Sigmoid colon (tissue), 4 donors: ENCODE measurements at regions not wholly inside any gene's neighbourhood (a gene's known extent, or its start where the extent isn't known, plus 50 kb on each side); places are given as distances from the start of the nearest gene placed in this dataset.

ENCODE experiments used
- CTCF ChIP-seq, 4 experiments: fragments of 450-650 bp in 3 of 4; fragments of 200-600 bp in 1 of 4; IDR thresholded peaks; one replicate each; pipeline ENCODE4 v1.5.1; 2016 to 2019; ENCODE audit warnings: antibody characterized with exemption in 4 of 4, mild to moderate bottlenecking in 3 of 4, moderate library complexity in 2 of 4
- EP300 ChIP-seq, 4 donors: sonication (generic); formaldehyde crosslinking; IDR thresholded peaks; one replicate each; pipeline ENCODE4 v1.6.1; 2017; ENCODE audit warnings: antibody characterized with exemption in 4 of 4
- POLR2AphosphoS5 ChIP-seq, 4 donors: sonication (generic); formaldehyde crosslinking; IDR thresholded peaks; one replicate each; pipeline ENCODE4 v1.6.1; 2017; ENCODE audit warnings: antibody characterized with exemption in 4 of 4

- TF ChIP-seq CTCF (IDR thresholded peaks at IDR 0.05) (no peak), POLR2AphosphoS5 (IDR thresholded peaks at IDR 0.05) (no peak), EP300 (IDR thresholded peaks at IDR 0.05) (no peak)
Measured at GRCh38 chr19:30153326-30154210, 211.5 kb downstream of the URI1 start.
